ENCODE measurements at regions not wholly inside any gene's neighbourhood (a gene's known extent, or its start where the extent isn't known, plus 50 kb on each side); places are given as distances from the start of the nearest gene placed in this dataset.
"Not testable (repeated sequence)": the region's sequence is repeated elsewhere in the genome, so short reads cannot be mapped to it uniquely, and the experiment has no call there.

GRCh38 chr5:17748201-17748600, 113.9 kb downstream of the TAF11L14 start (continued):
- TF ChIP-seq, protein P1, sequence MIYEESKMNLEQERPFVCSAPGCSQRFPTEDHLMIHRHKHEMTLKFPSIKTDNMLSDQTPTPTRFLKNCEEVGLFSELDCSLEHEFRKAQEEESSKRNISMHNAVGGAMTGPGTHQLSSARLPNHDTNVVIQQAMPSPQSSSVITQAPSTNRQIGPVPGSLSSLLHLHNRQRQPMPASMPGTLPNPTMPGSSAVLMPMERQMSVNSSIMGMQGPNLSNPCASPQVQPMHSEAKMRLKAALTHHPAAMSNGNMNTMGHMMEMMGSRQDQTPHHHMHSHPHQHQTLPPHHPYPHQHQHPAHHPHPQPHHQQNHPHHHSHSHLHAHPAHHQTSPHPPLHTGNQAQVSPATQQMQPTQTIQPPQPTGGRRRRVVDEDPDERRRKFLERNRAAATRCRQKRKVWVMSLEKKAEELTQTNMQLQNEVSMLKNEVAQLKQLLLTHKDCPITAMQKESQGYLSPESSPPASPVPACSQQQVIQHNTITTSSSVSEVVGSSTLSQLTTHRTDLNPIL (CRISPR knock-in tag; IDR thresholded peaks at IDR 0.05; ENCODE audit: low read depth) = no peak
- TF ChIP-seq BACH2 (CRISPR knock-in tag; IDR thresholded peaks at IDR 0.05; ENCODE audit: borderline replicate concordance) (no peak), ZC3H10 (CRISPR knock-in tag; IDR thresholded peaks at IDR 0.05) (no peak), ZNF8 (CRISPR knock-in tag; IDR thresholded peaks at IDR 0.05) (no peak), GLIS3 (CRISPR knock-in tag; IDR thresholded peaks at IDR 0.05) (no peak), ESRRG (CRISPR knock-in tag; IDR thresholded peaks at IDR 0.05) (no peak), ZFP30 (CRISPR knock-in tag; IDR thresholded peaks at IDR 0.05) (no peak)

DNA sequence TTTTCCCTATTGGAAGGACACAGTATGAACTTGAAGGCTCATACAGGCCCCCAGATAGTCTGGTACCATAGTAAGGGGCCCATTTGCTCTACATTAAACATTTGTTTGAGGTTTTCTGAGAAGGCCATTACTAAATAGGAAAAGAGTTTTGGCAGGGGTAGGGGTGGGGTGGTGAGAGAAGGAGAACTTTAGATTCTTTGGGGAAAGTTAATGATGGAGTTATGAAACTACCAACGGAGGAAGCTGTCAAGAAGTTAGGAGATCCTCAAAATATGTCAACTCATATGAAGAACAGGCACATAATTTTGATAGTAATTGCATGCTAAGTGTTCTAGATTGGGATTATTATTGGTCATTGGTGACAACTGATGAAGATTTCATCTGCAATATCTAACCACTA, 114.7 kb downstream of the TAF11L14 start:
- TF ChIP-seq PPARA (CRISPR knock-in tag; IDR thresholded peaks at IDR 0.05; ENCODE audit: borderline replicate concordance) (no peak), ZFP30 (CRISPR knock-in tag; IDR thresholded peaks at IDR 0.05) (no peak), ISL1 (CRISPR knock-in tag; IDR thresholded peaks at IDR 0.05) (no peak), RARB (CRISPR knock-in tag; IDR thresholded peaks at IDR 0.05) (no peak), TCF4 (CRISPR knock-in tag; IDR thresholded peaks at IDR 0.05; ENCODE audit: borderline replicate concordance) (no peak), BACH2 (CRISPR knock-in tag; IDR thresholded peaks at IDR 0.05; ENCODE audit: borderline replicate concordance) (no peak), ZFP3 (CRISPR knock-in tag; IDR thresholded peaks at IDR 0.05) (no peak)
- TF ChIP-seq, protein P2, sequence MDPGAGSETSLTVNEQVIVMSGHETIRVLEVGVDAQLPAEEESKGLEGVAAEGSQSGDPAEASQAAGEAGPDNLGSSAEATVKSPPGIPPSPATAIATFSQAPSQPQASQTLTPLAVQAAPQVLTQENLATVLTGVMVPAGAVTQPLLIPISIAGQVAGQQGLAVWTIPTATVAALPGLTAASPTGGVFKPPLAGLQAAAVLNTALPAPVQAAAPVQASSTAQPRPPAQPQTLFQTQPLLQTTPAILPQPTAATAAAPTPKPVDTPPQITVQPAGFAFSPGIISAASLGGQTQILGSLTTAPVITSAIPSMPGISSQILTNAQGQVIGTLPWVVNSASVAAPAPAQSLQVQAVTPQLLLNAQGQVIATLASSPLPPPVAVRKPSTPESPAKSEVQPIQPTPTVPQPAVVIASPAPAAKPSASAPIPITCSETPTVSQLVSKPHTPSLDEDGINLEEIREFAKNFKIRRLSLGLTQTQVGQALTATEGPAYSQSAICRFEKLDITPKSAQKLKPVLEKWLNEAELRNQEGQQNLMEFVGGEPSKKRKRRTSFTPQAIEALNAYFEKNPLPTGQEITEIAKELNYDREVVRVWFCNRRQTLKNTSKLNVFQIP (CRISPR knock-in tag; IDR thresholded peaks at IDR 0.05; ENCODE audit: borderline replicate concordance, low read depth) = no peak
- ATAC-seq = no peak

DNA sequence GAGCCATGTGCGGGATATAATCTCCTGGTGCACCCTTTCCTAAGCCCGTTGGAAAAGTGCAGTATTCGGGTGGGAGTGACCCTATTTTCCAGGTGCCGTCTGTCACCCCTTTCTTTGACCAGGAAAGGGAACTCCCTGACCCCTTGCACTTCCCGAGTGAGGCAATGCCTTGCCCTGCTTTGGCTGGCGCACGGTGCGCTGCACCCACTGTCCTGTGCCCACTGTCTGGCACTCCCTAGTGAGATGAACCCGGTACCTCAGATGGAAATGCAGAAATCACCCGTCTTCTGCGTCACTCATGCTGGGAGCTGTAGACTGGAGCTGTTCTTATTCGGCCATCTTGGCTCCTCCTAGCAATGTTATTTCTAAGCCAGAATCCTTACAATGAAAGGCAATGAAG, 121.1 kb downstream of the TAF11L14 start:
- not testable (repeated sequence) for ATAC-seq

DNA sequence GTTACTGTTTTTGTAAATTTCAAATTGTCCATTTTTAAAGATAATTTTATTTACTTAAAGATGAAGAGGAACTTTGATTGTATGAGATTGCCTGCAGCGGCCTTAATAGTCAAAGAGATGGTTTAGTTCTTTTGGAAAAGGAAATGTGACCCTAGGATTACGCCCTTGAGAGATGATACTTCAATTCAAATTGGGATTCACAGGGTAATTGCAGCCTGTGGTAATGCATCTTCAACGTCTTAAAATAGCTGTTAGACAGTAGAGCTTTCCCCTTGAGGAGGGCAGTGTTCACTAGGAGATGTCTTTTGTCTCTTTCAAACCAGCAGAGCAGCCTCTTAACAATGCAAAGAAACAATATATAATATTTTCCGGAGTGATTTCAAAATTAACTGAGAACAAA, 127.1 kb downstream of the TAF11L14 start:
- TF ChIP-seq ZNF565 (CRISPR knock-in tag; conservative IDR thresholded peaks at IDR 0.05; ENCODE audit: low read depth) (no peak), ZNF70 (CRISPR knock-in tag; IDR thresholded peaks at IDR 0.05) (no peak), ZC3H10 (CRISPR knock-in tag; IDR thresholded peaks at IDR 0.05) (no peak), GLIS3 (CRISPR knock-in tag; IDR thresholded peaks at IDR 0.05) (no peak), ZNF8 (CRISPR knock-in tag; IDR thresholded peaks at IDR 0.05) (no peak), ISL1 (CRISPR knock-in tag; IDR thresholded peaks at IDR 0.05) (no peak), ZFP3 (CRISPR knock-in tag; IDR thresholded peaks at IDR 0.05) (no peak), RARB (CRISPR knock-in tag; IDR thresholded peaks at IDR 0.05) (no peak)
- TF ChIP-seq, protein P3, sequence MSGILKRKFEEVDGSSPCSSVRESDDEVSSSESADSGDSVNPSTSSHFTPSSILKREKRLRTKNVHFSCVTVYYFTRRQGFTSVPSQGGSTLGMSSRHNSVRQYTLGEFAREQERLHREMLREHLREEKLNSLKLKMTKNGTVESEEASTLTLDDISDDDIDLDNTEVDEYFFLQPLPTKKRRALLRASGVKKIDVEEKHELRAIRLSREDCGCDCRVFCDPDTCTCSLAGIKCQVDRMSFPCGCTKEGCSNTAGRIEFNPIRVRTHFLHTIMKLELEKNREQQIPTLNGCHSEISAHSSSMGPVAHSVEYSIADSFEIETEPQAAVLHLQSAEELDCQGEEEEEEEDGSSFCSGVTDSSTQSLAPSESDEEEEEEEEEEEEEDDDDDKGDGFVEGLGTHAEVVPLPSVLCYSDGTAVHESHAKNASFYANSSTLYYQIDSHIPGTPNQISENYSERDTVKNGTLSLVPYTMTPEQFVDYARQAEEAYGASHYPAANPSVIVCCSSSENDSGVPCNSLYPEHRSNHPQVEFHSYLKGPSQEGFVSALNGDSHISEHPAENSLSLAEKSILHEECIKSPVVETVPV (CRISPR knock-in tag; IDR thresholded peaks at IDR 0.05) = no peak
- TF ChIP-seq, protein P1 (CRISPR knock-in tag; IDR thresholded peaks at IDR 0.05; ENCODE audit: low read depth) = no peak
- ATAC-seq = no peak

DNA sequence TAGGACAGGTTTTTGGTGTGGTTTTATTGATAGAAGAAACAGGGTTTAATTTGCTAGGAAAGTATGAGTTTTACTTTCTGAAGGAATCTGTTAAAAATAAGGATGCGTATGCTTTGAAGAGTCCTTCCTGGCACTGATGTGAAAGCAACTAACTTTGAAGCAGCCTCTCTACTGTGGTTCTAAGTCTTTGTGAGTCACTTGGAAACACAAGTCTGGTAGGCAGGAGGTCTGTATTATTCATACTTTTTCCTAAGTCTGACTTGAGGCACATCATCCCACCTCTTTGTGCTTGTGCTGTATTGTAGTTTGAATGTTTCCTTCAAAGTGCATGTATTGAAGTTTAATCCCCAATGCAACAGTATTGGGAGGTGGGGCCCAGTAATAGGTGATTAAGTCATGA, 129.0 kb downstream of the TAF11L14 start:
- TF ChIP-seq OSR1 (CRISPR knock-in tag; IDR thresholded peaks at IDR 0.05) (no peak), ZNF8 (CRISPR knock-in tag; IDR thresholded peaks at IDR 0.05) (no peak), ZNF70 (CRISPR knock-in tag; IDR thresholded peaks at IDR 0.05) (no peak), ESRRG (CRISPR knock-in tag; IDR thresholded peaks at IDR 0.05) (no peak), ISL1 (CRISPR knock-in tag; IDR thresholded peaks at IDR 0.05) (no peak), SNAI2 (CRISPR knock-in tag; IDR thresholded peaks at IDR 0.05) (no peak), ZFP3 (CRISPR knock-in tag; IDR thresholded peaks at IDR 0.05) (no peak), BACH2 (CRISPR knock-in tag; IDR thresholded peaks at IDR 0.05; ENCODE audit: borderline replicate concordance) (no peak), ZC3H10 (CRISPR knock-in tag; IDR thresholded peaks at IDR 0.05) (no peak), ZNF565 (CRISPR knock-in tag; conservative IDR thresholded peaks at IDR 0.05; ENCODE audit: low read depth) (no peak), GLIS3 (CRISPR knock-in tag; IDR thresholded peaks at IDR 0.05) (no peak), RARB (CRISPR knock-in tag; IDR thresholded peaks at IDR 0.05) (no peak), PPARA (CRISPR knock-in tag; IDR thresholded peaks at IDR 0.05; ENCODE audit: borderline replicate concordance) (no peak)
- TF ChIP-seq, protein P2 (CRISPR knock-in tag; IDR thresholded peaks at IDR 0.05; ENCODE audit: borderline replicate concordance, low read depth) = no peak
- TF ChIP-seq, protein P3 (CRISPR knock-in tag; IDR thresholded peaks at IDR 0.05) = no peak

More for the DNA sequence above, 129.0 kb downstream of the TAF11L14 start:
- ATAC-seq = no peak
